Renal cortical epithelial cell (primary cell): ENCODE measurements at regions not wholly inside any gene's neighbourhood (a gene's known extent, or its start where the extent isn't known, plus 50 kb on each side); places are given as distances from the start of the nearest gene placed in this dataset.
"Not testable (repeated sequence)": the region's sequence is repeated elsewhere in the genome, so short reads cannot be mapped to it uniquely, and the experiment has no call there.

ENCODE experiments used
- DNase-seq: peaks from one replicate; pipeline ENCODE4 v3.0.0-alpha.2; 2011; ENCODE audit warnings: low read depth

- DNase-seq: peak; percentile 77
These were observed 102.6 kb downstream of the CAAP1 start for GRCh38 chr9:26789959-26790358.

- no peak for DNase-seq
These were observed 106.0 kb downstream of the CAAP1 start for GRCh38 chr9:26786564-26786963.

- DNase-seq: no peak
These were observed 109.7 kb downstream of the CAAP1 start for GRCh38 chr9:26782899-26783298.

- DNase-seq: peak; percentile 36
These were observed 110.7 kb downstream of the CAAP1 start for GRCh38 chr9:26781906-26782305.

GRCh38 chr9:26780307-26780706, 112.3 kb downstream of the CAAP1 start:
- not testable (repeated sequence) for DNase-seq

- no peak for DNase-seq
These were observed 113.5 kb downstream of the CAAP1 start for GRCh38 chr9:26779062-26779461.

GRCh38 chr9:26775391-26775790, 117.2 kb downstream of the CAAP1 start:
- DNase-seq: no peak

GRCh38 chr9:26773056-26773455, 119.5 kb downstream of the CAAP1 start:
- DNase-seq: no peak

GRCh38 chr9:26770821-26771220, 121.8 kb downstream of the CAAP1 start:
- DNase-seq: no peak

- DNase-seq: no peak
These were observed 124.5 kb downstream of the CAAP1 start for GRCh38 chr9:26768145-26768544.

GRCh38 chr9:26760675-26761074, 131.9 kb downstream of the CAAP1 start:
- no peak for DNase-seq

- no peak for DNase-seq
These were observed 133.9 kb downstream of the CAAP1 start for GRCh38 chr9:26758655-26759054.

GRCh38 chr9:26756881-26757280, 135.7 kb downstream of the CAAP1 start:
- no peak for DNase-seq

GRCh38 chr9:26755476-26755875, 137.1 kb downstream of the CAAP1 start:
- no peak for DNase-seq

- DNase-seq: no peak
These were observed 138.0 kb downstream of the CAAP1 start for GRCh38 chr9:26754509-26755164.

GRCh38 chr9:26753971-26754370, 138.6 kb downstream of the CAAP1 start:
- peak; percentile 16 for DNase-seq

GRCh38 chr9:26750162-26750561, 142.4 kb downstream of the CAAP1 start:
- no peak for DNase-seq

- peak; percentile 28 for DNase-seq
These were observed 144.0 kb downstream of the CAAP1 start for GRCh38 chr9:26748449-26749058.

GRCh38 chr9:26747611-26748010, 145.0 kb downstream of the CAAP1 start:
- peak; percentile 60 for DNase-seq

- peak; percentile 98 for DNase-seq
These were observed 146.1 kb downstream of the CAAP1 start for GRCh38 chr9:26746357-26747072.

GRCh38 chr9:26745111-26745510, 147.5 kb downstream of the CAAP1 start:
- no peak for DNase-seq

- peak; percentile 56 for DNase-seq
These were observed 148.2 kb downstream of the CAAP1 start for GRCh38 chr9:26744191-26744965.
